Progenitor cell of endocrine pancreas (in vitro differentiated cells): ENCODE measurements at regions not wholly inside any gene's neighbourhood (a gene's known extent, or its start where the extent isn't known, plus 50 kb on each side); places are given as distances from the start of the nearest gene placed in this dataset.
"Not testable (repeated sequence)": the region's sequence is repeated elsewhere in the genome, so short reads cannot be mapped to it uniquely, and the experiment has no call there.

ENCODE experiments used
- DNase-seq: peaks from one replicate; pipeline ENCODE4 v3.0.0; 2021; ENCODE audit warnings: low spot score; ENCODE audit not compliant: unreplicated experiment
- H3K27ac Mint-ChIP-seq: 2 replicates; pipeline ENCODE4 v1.8.0; 2021; ENCODE audit warnings: mild to moderate bottlenecking, moderate library complexity, mixed read lengths
- H3K27me3 Mint-ChIP-seq: 2 replicates; pipeline ENCODE4 v1.8.0; 2021; ENCODE audit warnings: mixed read lengths
- H3K36me3 Mint-ChIP-seq: 2 replicates; pipeline ENCODE4 v1.8.0; 2022; ENCODE audit warnings: mixed read lengths; ENCODE audit not compliant: insufficient read depth
- H3K4me1 Mint-ChIP-seq: 2 replicates; pipeline ENCODE4 v1.8.0; 2021; ENCODE audit warnings: low read depth, mixed read lengths
- H3K4me3 Mint-ChIP-seq: 2 replicates; pipeline ENCODE4 v1.8.0; 2021; ENCODE audit warnings: low read depth, mild to moderate bottlenecking, moderate library complexity, mixed read lengths
- H3K9me3 Mint-ChIP-seq: 2 replicates; pipeline ENCODE4 v1.8.0; 2021; ENCODE audit warnings: low read depth, mixed read lengths
- TF ChIP-seq, protein P1 (sequence below): fragments of 200-600 bp; sonication (generic); IDR thresholded peaks from one replicate; pipeline ENCODE4 v1.5.0; 2021; ENCODE audit warnings: antibody characterized with exemption, mild to moderate bottlenecking; ENCODE audit not compliant: unreplicated experiment

DNA sequence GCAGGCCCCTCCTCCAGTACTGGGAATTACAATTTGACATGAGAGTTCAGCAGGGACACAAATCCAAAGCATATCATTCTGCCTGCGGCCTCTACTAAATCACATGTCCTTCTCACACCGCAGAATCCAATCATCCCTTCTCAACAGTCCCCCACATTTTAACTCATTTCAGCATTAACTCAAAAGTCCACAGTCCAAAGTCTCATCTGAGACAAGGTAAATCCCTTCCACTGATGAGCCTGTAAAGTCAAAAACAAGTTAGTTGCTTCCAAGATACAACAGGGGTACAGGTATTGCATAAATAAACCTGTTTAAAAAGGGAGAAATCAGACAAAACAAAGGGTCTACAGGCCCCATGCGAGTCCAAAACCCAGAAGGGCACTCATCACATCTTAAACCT, 64.0 kb downstream of the EBNA1BP2 start:
- DNase-seq = no peak
- Mint-ChIP-seq H3K27ac (no peak overlapping the region), H3K4me1 (no peaks in the 10 kb centered on the region), H3K9me3 (peaks cover 31% of the 10 kb centered on the region), H3K27me3 (no peaks in the 10 kb centered on the region), H3K4me3 (no peak overlapping the region), H3K36me3 (peaks cover 3% of the 10 kb centered on the region)
- TF ChIP-seq, protein P1, sequence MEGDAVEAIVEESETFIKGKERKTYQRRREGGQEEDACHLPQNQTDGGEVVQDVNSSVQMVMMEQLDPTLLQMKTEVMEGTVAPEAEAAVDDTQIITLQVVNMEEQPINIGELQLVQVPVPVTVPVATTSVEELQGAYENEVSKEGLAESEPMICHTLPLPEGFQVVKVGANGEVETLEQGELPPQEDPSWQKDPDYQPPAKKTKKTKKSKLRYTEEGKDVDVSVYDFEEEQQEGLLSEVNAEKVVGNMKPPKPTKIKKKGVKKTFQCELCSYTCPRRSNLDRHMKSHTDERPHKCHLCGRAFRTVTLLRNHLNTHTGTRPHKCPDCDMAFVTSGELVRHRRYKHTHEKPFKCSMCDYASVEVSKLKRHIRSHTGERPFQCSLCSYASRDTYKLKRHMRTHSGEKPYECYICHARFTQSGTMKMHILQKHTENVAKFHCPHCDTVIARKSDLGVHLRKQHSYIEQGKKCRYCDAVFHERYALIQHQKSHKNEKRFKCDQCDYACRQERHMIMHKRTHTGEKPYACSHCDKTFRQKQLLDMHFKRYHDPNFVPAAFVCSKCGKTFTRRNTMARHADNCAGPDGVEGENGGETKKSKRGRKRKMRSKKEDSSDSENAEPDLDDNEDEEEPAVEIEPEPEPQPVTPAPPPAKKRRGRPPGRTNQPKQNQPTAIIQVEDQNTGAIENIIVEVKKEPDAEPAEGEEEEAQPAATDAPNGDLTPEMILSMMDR = no peak

DNA sequence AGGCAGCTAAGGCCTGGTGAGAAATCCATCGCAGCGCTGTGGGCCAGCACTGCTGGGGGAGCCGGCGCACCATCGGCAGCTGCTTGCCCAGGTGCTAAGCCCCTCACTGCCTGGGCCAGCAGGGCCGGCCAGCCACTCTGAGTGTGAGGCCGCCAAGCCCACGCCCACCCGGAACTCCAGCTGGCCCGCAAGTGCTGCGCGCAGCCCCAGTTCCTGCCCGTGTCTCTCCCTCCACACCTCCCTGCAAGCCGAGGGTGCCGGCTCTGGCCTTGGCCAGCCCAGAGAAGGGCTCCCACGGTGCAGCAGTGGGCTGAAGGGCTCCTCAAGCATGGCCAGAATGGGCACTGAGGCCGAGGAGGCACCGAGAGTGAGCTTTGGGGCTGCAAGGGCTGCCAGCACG, 64.4 kb downstream of the EBNA1BP2 start:
- no peak for DNase-seq
- Mint-ChIP-seq H3K27me3 (no peaks in the 10 kb centered on the region), H3K4me1 (no peaks in the 10 kb centered on the region), H3K9me3 (peaks cover 28% of the 10 kb centered on the region), H3K4me3 (no peak overlapping the region), H3K27ac (no peak overlapping the region), H3K36me3 (peaks cover 3% of the 10 kb centered on the region)
- TF ChIP-seq, protein P1 = no peak

DNA sequence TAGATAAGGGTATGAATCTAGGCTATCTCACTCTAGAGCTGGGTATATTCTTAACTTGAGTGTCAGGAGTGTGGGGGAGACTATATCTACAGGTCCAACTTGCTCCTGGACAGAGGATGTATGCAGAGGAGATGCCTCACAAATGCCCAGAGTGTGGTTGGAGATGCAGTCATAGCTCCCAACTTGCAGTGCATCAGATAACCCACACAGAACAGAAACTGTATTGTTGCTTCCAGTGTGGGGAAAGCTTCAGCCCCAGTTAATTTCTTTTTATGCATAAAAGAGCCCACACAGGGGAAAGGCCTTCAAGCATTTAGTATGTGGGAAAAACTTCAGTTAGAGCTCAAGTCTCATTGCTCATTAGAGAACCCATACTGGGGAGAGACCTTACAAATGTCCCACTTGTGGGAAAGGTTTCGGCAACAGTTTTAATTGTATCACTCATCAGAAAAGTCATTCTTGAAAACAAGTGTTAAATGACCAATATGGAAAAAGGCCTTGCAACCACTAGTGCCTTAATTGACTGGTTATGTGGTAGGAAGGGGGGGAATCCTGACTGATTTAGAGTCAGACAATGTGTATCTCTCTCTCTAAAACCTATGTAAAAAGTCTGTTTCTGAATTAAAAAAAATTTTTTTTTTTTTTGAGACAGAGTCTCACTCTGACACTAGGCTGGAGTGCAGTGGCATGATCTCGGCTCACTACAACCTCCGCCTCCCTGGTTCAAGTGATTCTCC, 67.9 kb downstream of the EBNA1BP2 start:
- peaks cover 16% of the 10 kb centered on the region for H3K9me3 Mint-ChIP-seq
- no peak overlapping the region for H3K27ac Mint-ChIP-seq
- no peak for DNase-seq
- H3K4me3 Mint-ChIP-seq = no peak overlapping the region
- no peaks in the 10 kb centered on the region for H3K27me3 Mint-ChIP-seq
- H3K4me1 Mint-ChIP-seq = no peaks in the 10 kb centered on the region
- TF ChIP-seq, protein P1 = no peak
- H3K36me3 Mint-ChIP-seq = peaks cover 3% of the 10 kb centered on the region

DNA sequence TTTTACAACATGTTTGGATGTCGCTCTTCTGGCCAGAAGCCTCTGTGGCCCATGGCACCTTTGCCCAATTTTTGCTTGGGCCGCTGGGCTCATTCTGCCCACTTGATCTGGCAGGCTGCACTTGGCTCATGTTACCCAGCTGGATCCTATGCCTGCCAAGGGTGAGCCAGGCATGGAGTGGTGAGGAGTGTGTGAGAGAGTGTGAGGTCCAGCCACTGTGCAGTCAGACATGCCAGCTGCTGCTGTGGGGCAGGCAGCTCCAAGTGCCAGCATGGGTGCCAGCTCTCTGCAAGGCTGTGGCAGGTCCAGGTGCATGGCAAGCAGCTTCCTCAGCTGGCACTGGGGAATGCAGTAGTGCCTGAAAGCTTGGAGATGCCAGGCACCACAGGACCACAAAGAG, 71.0 kb downstream of the EBNA1BP2 start:
- DNase-seq = no peak
- Mint-ChIP-seq H3K27me3 (no peaks in the 10 kb centered on the region), H3K4me1 (no peaks in the 10 kb centered on the region), H3K4me3 (no peak overlapping the region), H3K27ac (no peak overlapping the region), H3K36me3 (peaks cover 2% of the 10 kb centered on the region), H3K9me3 (peaks cover 4% of the 10 kb centered on the region)
- TF ChIP-seq, protein P1 = no peak

DNA sequence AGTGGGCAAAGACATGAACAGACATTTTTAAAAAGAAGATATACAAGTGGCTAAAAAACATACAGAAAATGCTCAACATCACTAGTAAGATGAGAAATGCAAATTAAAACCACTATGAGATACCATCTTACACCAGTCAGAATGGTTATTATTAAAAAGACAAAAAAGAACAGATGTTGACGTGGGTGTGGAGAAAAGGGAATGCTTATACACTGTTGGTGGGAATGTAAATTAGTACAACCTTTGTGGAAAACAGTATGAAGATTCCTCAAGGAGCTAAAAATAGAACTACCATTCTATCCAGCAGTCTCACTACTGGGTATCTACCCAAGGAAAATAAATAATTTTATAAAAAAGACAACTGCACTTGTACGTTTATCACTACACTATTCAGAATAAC, 73.9 kb downstream of the EBNA1BP2 start:
- H3K9me3 Mint-ChIP-seq = peaks cover 5% of the 10 kb centered on the region
- no peak for DNase-seq
- H3K4me1 Mint-ChIP-seq = no peaks in the 10 kb centered on the region
- H3K36me3 Mint-ChIP-seq = no peaks in the 10 kb centered on the region
- H3K27ac Mint-ChIP-seq = no peak overlapping the region
- TF ChIP-seq, protein P1 = no peak
- no peaks in the 10 kb centered on the region for H3K27me3 Mint-ChIP-seq
- H3K4me3 Mint-ChIP-seq = no peak overlapping the region

DNA sequence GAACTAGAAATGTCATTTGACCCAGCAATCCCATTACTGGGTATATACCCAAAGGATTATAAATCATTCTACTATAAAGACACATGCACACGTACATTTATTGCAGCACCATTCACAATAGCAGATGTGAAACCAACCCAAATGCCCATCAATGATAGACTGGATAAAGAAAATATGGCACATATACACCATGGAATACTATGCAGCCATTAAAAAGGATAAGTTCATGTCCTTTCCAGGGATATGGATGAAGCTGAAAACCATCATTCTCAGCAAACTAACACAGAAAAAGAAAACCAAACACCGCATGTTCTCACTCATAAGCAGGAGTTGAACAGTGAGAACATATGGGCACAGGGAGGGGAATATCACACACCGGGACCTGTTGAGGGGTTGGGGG, 75.6 kb downstream of the EBNA1BP2 start:
- not testable (repeated sequence) for H3K4me3 Mint-ChIP-seq, H3K4me1 Mint-ChIP-seq, H3K9me3 Mint-ChIP-seq, H3K27me3 Mint-ChIP-seq, DNase-seq, H3K27ac Mint-ChIP-seq, H3K36me3 Mint-ChIP-seq

DNA sequence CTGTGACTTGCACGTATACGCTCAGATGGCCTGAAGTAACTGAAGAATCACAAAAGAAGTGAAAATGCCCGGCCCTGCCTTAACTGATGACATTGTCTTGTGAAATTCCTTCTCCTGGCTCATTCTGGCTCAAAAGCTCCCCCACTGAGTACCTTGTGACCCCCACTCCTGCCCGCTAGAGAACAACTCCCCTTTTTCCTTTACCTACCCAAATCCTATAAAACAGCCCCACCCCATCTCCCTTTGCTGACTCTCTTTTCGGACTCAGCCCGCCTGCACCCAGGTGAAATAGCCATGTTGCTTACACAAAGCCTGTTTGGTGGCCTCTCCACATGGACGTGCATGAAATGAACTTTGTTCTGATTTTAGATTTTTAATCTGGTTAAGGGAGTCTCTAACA, 81.3 kb downstream of the EBNA1BP2 start:
- not testable (repeated sequence) for H3K4me1 Mint-ChIP-seq, DNase-seq, H3K27ac Mint-ChIP-seq

DNA sequence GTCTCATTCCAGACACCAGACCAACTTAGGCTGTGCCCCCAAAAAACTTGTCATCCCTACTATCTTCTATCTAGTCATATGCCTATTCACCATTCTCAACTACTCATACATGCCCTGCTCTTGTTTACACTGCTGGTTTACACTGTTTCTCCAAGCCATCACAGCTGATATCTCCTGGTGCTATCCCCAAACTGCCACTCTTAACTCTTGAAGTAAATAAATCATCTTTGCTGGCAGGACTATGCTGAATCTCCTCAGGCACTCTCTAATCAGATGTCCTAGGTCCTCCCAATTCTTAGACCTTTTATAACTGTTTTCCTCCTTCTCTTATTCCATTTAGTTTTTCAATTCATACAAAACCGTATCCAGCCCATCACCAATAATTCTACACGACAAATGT, 81.9 kb downstream of the EBNA1BP2 start:
- peaks cover 62% of the 10 kb centered on the region for H3K27me3 Mint-ChIP-seq
- H3K4me3 Mint-ChIP-seq, H3K36me3 Mint-ChIP-seq, H3K4me1 Mint-ChIP-seq, H3K9me3 Mint-ChIP-seq, DNase-seq, H3K27ac Mint-ChIP-seq: not testable (repeated sequence)

More for the DNA sequence above, 81.3 kb downstream of the EBNA1BP2 start:
- not testable (repeated sequence) for H3K9me3 Mint-ChIP-seq, H3K36me3 Mint-ChIP-seq, H3K4me3 Mint-ChIP-seq
- peaks cover 59% of the 10 kb centered on the region for H3K27me3 Mint-ChIP-seq
